Activated T-cell treated with anti-CD3 and anti-CD28 coated beads for 1 hour (primary cell): ENCODE measurements at regions not wholly inside any gene's neighbourhood (a gene's known extent, or its start where the extent isn't known, plus 50 kb on each side); places are given as distances from the start of the nearest gene placed in this dataset.

Experiments
- DNase-seq: peaks from one replicate; pipeline ENCODE4 v3.0.0-alpha.2; 2020; ENCODE audit warnings: low read depth

- DNase-seq: no peak
Observed at GRCh38 chr10:3624367-3624766, 160.6 kb downstream of the KLF6 start.

- DNase-seq: no peak
Observed at GRCh38 chr10:3623746-3624145, 161.3 kb downstream of the KLF6 start.

GRCh38 chr10:3622845-3623621 lies 162.0 kb downstream of the KLF6 start:
- DNase-seq: no peak

GRCh38 chr10:3622427-3622826 lies 162.6 kb downstream of the KLF6 start:
- no peak for DNase-seq

GRCh38 chr10:3620818-3621217 lies 164.2 kb downstream of the KLF6 start:
- DNase-seq: no peak

GRCh38 chr10:3619241-3619640 lies 165.8 kb downstream of the KLF6 start:
- DNase-seq: no peak

- DNase-seq: no peak
Observed at GRCh38 chr10:3616880-3617279, 168.1 kb downstream of the KLF6 start.

GRCh38 chr10:3613318-3613717 lies 171.7 kb downstream of the KLF6 start:
- no peak for DNase-seq

GRCh38 chr10:3612183-3613001 lies 172.6 kb downstream of the KLF6 start:
- DNase-seq: no peak

- DNase-seq: no peak
Observed at GRCh38 chr10:3606309-3606708, 178.7 kb downstream of the KLF6 start.

GRCh38 chr10:3605882-3606281 lies 179.1 kb downstream of the KLF6 start:
- no peak for DNase-seq

- DNase-seq: no peak
Observed at GRCh38 chr10:3595736-3596135, 189.3 kb downstream of the KLF6 start.

- no peak for DNase-seq
Observed at GRCh38 chr10:3593611-3594010, 191.4 kb downstream of the KLF6 start.

GRCh38 chr10:3592424-3592823 lies 192.6 kb downstream of the KLF6 start:
- DNase-seq: no peak

- no peak for DNase-seq
Observed at GRCh38 chr10:3588816-3589215, 196.2 kb downstream of the KLF6 start.

- DNase-seq: no peak
Observed at GRCh38 chr10:3588346-3588745, 196.7 kb downstream of the KLF6 start.

GRCh38 chr10:3584926-3585784 lies 199.9 kb downstream of the KLF6 start:
- no peak for DNase-seq

- no peak for DNase-seq
Observed at GRCh38 chr10:3580565-3580964, 204.4 kb downstream of the KLF6 start.

GRCh38 chr10:3579845-3580244 lies 205.2 kb downstream of the KLF6 start:
- DNase-seq: no peak

GRCh38 chr10:3578682-3579081 lies 206.3 kb downstream of the KLF6 start:
- no peak for DNase-seq

GRCh38 chr10:3578159-3578558 lies 206.8 kb downstream of the KLF6 start:
- no peak for DNase-seq

GRCh38 chr10:3574451-3574850 lies 210.6 kb downstream of the KLF6 start:
- no peak for DNase-seq
